ENCODE measurements at regions not wholly inside any gene's neighbourhood (a gene's known extent, or its start where the extent isn't known, plus 50 kb on each side); places are given as distances from the start of the nearest gene placed in this dataset.

DNA sequence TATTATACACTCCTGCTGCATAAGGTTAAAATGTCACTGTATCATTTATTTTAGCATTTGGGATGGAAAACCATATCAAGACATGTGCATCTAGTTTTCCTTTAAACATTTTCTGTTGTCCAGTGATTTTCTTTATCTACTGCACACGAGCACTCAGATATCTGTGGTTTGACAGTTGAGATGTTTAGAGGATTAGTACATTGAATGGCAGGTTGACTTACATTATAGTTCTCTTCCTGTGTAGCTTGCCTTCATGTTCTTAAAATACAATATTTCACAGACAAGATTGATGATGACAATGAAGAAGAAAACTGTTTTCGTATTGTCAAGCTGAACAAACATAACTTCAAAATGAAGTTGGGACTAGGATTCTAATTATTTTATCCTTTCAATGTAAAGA is 2378.4 kb upstream of the WWC1 start:
- no peak for DNase-seq

DNA sequence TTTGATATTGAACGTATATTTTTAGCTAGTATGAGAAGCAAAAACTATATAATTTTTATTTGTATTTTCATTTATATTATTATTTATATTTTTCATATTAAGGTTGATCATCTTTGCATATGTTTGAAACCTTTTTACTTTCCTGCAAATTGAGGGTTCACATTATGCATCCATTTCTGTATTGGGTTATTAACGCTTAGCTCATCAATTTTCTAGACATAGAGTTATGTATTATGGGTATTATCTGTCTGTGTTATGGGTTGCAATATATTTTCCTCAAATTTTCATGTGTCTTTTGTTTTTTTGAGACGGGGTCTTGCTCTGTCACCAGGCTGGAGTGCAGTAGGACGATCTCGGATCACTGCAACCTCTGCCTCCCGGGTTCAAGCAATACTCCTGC is 2377.0 kb upstream of the WWC1 start:
- DNase-seq = no peak

GRCh38 chr5:165919196-165919595 is 2372.2 kb upstream of the WWC1 start:
- no peak for DNase-seq

GRCh38 chr5:165920655-165921054 is 2370.8 kb upstream of the WWC1 start:
- DNase-seq = no peak

DNA sequence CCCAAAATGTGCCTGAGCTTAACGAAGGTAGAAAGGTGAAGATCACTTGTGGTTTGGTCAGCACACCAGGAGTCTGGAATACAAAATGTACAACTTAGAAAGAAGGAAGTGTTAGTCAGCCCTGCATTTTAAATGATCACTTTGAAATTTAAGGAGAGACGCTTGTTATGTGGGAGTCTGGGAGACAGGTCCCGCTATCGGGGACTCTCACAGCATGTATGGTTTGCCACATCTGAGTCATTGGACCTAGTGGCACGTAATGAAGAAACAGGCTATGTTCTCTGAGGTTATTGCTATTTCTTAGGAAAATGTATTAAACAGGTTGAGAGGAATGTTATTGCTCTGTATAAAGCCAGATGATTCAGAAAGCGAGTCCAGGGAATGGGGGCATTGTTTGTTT is 2362.5 kb upstream of the WWC1 start:
- peak; percentile 55 for DNase-seq

DNA sequence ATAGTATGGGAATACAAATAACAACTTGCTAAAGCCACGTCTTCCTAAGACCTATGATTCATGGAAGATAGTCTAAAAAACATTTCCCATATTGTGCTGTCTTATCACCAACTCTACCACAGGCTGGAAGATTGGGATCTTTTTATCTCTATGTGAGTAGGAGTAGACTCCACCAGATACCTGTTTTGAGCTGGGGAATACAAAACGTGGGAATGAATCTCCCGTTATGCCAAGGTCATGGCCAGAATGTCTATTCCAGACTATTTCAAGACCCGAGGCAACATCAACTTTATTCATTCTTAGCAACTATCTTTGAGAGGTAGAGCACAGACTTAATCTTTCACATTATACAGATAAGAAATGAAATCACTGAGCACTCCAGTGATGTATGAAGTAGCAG is 2350.9 kb upstream of the WWC1 start:
- DNase-seq = no peak

GRCh38 chr5:165956854-165957253 is 2334.6 kb upstream of the WWC1 start:
- no peak for DNase-seq

- DNase-seq = no peak
Measured at GRCh38 chr5:165981671-165982070, 2309.8 kb upstream of the WWC1 start.

DNA sequence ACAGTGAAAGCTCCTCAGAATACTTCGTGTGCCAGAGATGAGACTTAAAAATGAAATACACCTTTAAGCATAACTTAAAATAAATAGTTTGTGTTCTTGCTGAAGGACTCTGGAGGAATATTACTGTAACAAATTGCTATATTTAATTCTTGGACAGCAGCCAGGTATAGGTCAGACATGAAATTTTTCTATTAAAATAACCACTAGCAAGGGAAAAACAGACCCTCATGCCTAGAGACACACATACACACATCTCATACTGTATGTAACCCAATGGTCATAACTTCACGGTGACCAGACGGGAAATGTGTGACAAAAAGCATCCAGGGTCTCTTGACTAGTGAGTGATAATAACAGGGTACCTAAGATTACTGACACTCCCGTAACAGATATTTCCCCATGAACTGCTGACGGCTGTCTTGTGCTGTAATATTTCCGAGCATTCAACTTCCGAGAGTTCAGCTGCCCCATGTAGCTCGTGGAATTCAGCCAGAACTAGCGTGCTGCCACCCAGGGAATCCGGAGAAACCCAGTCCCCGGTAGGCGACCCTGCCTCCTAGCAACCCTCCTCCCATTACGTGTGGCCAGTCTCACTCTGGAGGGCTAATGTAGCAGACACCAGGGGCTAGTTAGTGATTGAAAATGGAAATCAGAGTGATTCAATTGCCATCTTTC is 2295.1 kb upstream of the WWC1 start:
- no peak for DNase-seq

- no peak for DNase-seq
Measured at GRCh38 chr5:165999693-166000320, 2291.6 kb upstream of the WWC1 start.

DNA sequence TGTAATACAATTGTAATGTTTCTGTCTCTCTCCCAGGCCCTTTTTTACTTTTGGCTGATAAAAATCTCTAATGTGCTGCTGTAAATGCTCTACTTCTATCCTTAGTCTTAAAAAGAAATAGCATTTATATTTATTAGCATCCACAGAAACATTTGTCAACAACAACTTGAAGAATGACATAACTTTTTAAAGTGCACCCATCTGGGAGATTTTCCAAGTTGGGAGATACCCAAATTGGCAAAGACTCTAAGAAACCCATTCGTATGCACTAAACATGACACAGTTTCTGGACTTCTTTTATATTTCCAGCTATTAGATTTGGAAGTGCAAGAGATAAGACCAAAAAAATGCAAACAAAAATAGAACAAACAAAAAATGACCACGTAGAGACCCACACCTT is 2287.4 kb upstream of the WWC1 start:
- DNase-seq = no peak

DNA sequence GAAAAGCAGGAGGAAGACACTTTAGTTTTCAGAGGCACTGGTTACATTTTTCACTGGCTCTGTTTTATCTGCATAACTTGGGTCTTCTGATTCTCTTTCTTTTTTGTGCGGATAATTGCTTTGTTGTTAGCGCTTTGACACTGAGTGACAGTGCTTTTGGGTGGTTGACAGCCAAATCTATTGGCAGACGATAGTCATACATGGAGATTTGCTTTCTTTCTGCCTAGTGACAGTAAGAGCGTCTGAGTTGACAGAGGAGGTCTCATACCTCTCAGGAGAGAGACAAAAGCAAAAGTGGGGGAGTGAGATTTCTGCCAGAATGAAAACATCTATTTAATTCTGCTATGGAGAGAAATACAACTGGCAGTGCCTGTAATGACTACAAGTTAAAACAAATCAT is 2278.0 kb upstream of the WWC1 start:
- DNase-seq = no peak

DNA sequence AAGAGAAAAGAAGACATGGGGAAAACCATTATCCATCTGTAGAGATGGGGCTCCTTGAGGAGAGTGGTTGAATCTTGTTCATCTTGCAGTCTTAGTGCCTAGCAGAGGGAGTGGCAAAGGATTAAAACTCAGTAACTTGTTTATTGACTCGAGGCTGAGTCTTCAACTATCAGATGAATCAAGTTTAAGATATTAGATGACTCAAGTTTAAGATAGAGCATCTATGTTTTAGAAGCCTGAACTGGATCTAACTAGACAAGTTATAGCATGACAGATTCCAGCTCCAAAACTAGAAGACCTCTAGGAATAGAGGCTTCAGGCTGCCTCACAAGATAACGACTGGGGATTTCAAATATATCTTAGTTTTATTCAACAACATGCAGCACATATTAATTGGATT is 2277.2 kb upstream of the WWC1 start:
- no peak for DNase-seq

DNA sequence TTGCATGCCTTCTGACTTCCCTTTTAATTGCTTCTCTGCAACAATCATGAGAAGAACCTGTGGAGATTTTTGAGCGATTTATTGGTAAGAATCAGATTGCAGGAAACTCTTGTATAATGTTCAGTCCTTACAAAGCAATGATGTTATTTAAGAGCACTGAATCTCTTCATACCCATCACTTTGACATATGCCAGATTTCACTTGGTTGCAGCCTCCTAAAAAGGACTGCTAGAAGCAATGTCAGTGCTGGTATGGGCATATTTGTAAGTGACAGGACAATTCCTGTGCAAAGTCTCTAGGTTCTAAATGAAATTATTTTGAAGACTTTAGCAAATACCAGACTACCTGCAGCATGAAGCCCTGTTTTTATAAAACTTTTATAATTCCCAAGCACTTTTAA is 2272.7 kb upstream of the WWC1 start:
- DNase-seq = no peak

GRCh38 chr5:166022065-166022464 is 2269.4 kb upstream of the WWC1 start:
- DNase-seq = no peak

DNA sequence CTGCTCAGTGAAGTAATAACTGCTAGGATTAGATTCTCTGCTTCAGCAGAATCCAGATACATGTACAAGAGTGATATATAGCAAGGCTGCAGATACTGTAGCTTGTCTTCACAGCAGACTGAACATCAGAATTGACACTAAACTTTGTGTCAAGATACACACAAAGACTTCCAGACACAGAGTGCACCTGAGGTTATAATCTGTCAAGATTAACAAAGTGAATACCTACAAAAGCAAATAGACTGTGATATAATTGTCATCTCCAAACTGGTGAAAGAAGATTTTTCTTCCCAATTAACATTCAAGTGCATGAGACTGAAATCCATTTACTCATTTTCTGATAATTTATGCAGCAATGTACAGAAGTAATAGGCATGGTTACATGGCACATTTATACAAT is 2266.5 kb upstream of the WWC1 start:
- no peak for DNase-seq

GRCh38 chr5:166027582-166027981 is 2263.9 kb upstream of the WWC1 start:
- no peak for DNase-seq

DNA sequence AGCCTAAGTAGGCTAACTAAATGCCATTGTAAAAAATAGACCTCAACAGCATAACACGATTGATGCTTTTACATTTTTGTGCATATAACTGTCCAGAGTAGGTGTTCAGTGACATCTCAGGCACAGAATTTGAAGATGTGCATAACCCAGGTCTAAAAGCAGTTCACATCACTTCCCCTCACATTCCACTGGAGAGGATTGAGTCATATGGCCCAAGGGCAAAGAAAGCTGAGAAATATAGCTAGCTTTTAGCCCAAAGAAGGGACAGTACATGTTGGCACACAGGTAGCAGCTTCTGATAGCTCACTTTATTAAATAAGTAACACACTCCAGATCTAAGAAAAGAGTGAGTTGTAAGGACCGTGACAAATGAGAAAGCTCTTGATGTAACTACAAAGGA is 2259.5 kb upstream of the WWC1 start:
- peak; percentile 8 for DNase-seq

GRCh38 chr5:166032601-166033000 is 2258.8 kb upstream of the WWC1 start:
- no peak for DNase-seq

DNA sequence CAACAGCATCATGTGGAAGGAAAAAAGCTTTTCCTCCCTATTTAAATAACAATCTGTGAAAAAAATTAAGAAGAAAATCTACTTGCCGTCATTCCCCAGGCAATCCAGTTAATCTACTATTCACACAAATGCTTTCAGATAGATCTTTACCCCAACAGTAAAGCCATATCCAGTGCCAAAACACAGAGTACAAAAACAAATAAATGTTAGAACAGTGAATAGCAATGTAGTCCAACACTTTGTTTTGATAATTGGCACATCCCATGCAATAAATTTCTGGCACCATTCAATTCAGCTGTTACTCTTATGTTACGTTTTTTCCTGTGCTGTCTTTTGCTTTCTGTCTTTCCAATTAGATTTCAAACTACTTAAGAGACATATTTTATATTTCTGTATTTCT is 2245.5 kb upstream of the WWC1 start:
- no peak for DNase-seq

- no peak for DNase-seq
Measured at GRCh38 chr5:166046956-166047355, 2244.5 kb upstream of the WWC1 start.

DNA sequence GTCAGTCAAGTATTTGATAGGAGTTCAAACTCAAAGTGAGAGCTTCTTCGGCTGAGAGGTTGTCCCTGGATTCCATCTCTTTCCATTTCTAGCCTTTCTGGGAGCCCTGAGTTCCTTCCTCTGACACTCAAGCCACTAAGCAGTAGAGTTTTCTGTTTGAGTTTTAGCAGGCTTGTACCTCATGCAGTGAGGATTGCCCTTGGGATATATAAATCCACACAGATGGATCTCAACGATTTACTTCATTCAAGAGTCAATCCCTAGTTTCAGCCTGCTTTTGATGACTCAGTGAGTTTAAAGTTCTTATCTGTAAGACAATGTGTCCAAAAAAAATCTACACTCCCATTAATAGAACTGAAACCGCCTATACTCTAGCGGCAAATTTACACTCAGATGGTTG is 2240.9 kb upstream of the WWC1 start:
- no peak for DNase-seq

GRCh38 chr5:166058660-166059059 is 2232.8 kb upstream of the WWC1 start:
- DNase-seq = no peak

DNA sequence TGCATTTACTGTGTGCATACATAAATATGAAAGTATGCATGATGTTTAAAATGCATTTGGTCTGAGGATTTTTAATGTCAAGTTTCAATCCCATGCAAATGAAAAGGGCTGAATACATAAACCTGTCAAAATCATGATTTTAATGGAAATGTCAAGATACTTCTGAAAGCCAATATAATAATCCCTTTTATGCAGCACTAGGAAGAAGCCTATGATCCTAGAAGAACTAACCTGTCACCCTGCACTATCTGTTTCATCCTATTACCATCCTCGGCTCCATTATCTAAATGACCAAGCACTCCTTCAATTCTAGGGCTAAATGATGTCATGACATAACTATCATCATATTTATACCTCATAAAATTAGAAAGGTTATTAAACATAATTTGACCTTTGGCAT is 2229.4 kb upstream of the WWC1 start:
- DNase-seq = no peak

DNA sequence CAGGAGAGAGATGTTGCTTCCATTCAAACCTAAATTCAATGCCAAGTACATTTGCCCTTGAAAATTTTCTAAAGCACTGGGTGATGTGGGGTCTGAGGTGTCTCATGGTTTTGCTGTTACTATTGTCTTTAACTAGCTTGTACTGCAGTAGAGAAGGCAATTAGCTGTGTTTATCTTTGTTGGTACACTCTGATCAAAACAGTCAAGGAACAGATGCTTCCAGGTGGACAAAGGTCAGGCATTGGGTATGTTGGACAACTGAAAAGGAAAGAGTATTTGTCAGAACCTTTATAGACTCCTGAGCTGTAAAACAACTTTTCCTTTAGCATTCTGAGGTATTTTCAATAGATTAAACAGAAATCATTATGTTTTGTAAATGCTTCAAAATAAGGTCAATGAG is 2228.7 kb upstream of the WWC1 start:
- no peak for DNase-seq
